ENCODE measurements at regions not wholly inside any gene's neighbourhood (a gene's known extent, or its start where the extent isn't known, plus 50 kb on each side); places are given as distances from the start of the nearest gene placed in this dataset.
A peak's percentile ranks its signal among the peaks of the same experiment; 100 is the strongest.

GRCh38 chr16:86798247-86799041 lies 220.1 kb downstream of the FOXL1 start:
- H3K27ac Mint-ChIP-seq = no peak overlapping the region
- no peak for ATAC-seq
- no peaks in the 10 kb centered on the region for H3K4me1 Mint-ChIP-seq (ENCODE audit: low read depth in 2 of 2)

GRCh38 chr16:86799367-86799766 lies 221.0 kb downstream of the FOXL1 start:
- DNase-seq (ENCODE audit: low spot score) = no peak
- Mint-ChIP-seq H3K9me3 (peaks cover 4% of the 10 kb centered on the region), H3K27ac (no peak overlapping the region), H3K36me3 (no peaks in the 10 kb centered on the region), H3K4me1 (ENCODE audit: low read depth in 2 of 2) (no peaks in the 10 kb centered on the region), H3K27me3 (peaks cover 22 to 30% of the 10 kb centered on the region in 2 donors), H3K4me3 (no peak overlapping the region)
- ATAC-seq = no peak

More at GRCh38 chr16:86798247-86799041, 220.1 kb downstream of the FOXL1 start:
- peaks cover 4% of the 10 kb centered on the region for H3K9me3 Mint-ChIP-seq
- no peaks in the 10 kb centered on the region for H3K36me3 Mint-ChIP-seq
- DNase-seq (ENCODE audit: low spot score) = no peak
- H3K4me3 Mint-ChIP-seq = no peak overlapping the region
- H3K27me3 Mint-ChIP-seq = peaks cover 22 to 30% of the 10 kb centered on the region in 2 donors

- no peak overlapping the region for H3K27ac Mint-ChIP-seq
- H3K9me3 Mint-ChIP-seq = peaks cover 4% of the 10 kb centered on the region
- no peak overlapping the region for H3K4me3 Mint-ChIP-seq
- peaks cover 19 to 32% of the 10 kb centered on the region in 2 donors for H3K27me3 Mint-ChIP-seq
- no peak for ATAC-seq
- DNase-seq (ENCODE audit: low spot score) = no peak
- no peaks in the 10 kb centered on the region for H3K36me3 Mint-ChIP-seq
- H3K4me1 Mint-ChIP-seq (ENCODE audit: low read depth in 2 of 2) = no peaks in the 10 kb centered on the region
Observed at GRCh38 chr16:86800894-86801293, 222.5 kb downstream of the FOXL1 start.

GRCh38 chr16:86802013-86802412 lies 223.7 kb downstream of the FOXL1 start:
- Mint-ChIP-seq H3K4me1 (ENCODE audit: low read depth in 2 of 2) (no peaks in the 10 kb centered on the region), H3K9me3 (peaks cover 4% of the 10 kb centered on the region), H3K36me3 (no peaks in the 10 kb centered on the region), H3K4me3 (no peak overlapping the region), H3K27ac (no peak overlapping the region), H3K27me3 (peaks cover 19 to 36% of the 10 kb centered on the region in 2 donors)
- no peak for ATAC-seq
- no peak for DNase-seq (ENCODE audit: low spot score)

GRCh38 chr16:86805188-86805587 lies 226.8 kb downstream of the FOXL1 start:
- Mint-ChIP-seq H3K9me3 (no peaks in the 10 kb centered on the region), H3K4me1 (ENCODE audit: low read depth in 2 of 2) (no peaks in the 10 kb centered on the region), H3K36me3 (no peaks in the 10 kb centered on the region), H3K27ac (no peak overlapping the region), H3K27me3 (peaks cover 13 to 19% of the 10 kb centered on the region in 2 donors), H3K4me3 (no peak overlapping the region)
- DNase-seq (ENCODE audit: low spot score) (no peak), ATAC-seq (no peak)

GRCh38 chr16:86806181-86806837 lies 228.0 kb downstream of the FOXL1 start:
- Mint-ChIP-seq H3K27me3 (peaks cover 12 to 14% of the 10 kb centered on the region in 2 donors), H3K9me3 (no peaks in the 10 kb centered on the region), H3K27ac (no peak overlapping the region), H3K4me1 (ENCODE audit: low read depth in 2 of 2) (no peaks in the 10 kb centered on the region), H3K4me3 (no peak overlapping the region), H3K36me3 (no peaks in the 10 kb centered on the region)
- ATAC-seq (no peak), DNase-seq (ENCODE audit: low spot score) (no peak)

- H3K4me3 Mint-ChIP-seq = no peak overlapping the region
- H3K27ac Mint-ChIP-seq = no peak overlapping the region
- no peaks in the 10 kb centered on the region for H3K36me3 Mint-ChIP-seq
- H3K4me1 Mint-ChIP-seq (ENCODE audit: low read depth in 2 of 2) = no peaks in the 10 kb centered on the region
- H3K9me3 Mint-ChIP-seq = no peaks in the 10 kb centered on the region
- ATAC-seq = no peak
- no peak for DNase-seq (ENCODE audit: low spot score)
- peaks cover 16 to 19% of the 10 kb centered on the region in 2 donors for H3K27me3 Mint-ChIP-seq
Observed at GRCh38 chr16:86806838-86807351, 228.5 kb downstream of the FOXL1 start.

GRCh38 chr16:86808863-86809444 lies 230.6 kb downstream of the FOXL1 start:
- Mint-ChIP-seq H3K4me1 (ENCODE audit: low read depth in 2 of 2) (no peaks in the 10 kb centered on the region), H3K27me3 (peaks cover 16 to 19% of the 10 kb centered on the region in 2 donors), H3K27ac (no peak overlapping the region), H3K36me3 (no peaks in the 10 kb centered on the region), H3K4me3 (no peak overlapping the region), H3K9me3 (no peaks in the 10 kb centered on the region)
- ATAC-seq (no peak), DNase-seq (ENCODE audit: low spot score) (no peak)

- Mint-ChIP-seq H3K27ac (no peak overlapping the region), H3K4me3 (no peak overlapping the region), H3K36me3 (no peaks in the 10 kb centered on the region), H3K4me1 (ENCODE audit: low read depth in 2 of 2) (no peaks in the 10 kb centered on the region), H3K27me3 (peaks cover 16 to 19% of the 10 kb centered on the region in 2 donors), H3K9me3 (no peaks in the 10 kb centered on the region)
- ATAC-seq = no peak
- no peak for DNase-seq (ENCODE audit: low spot score)
Observed at GRCh38 chr16:86809458-86809955, 231.2 kb downstream of the FOXL1 start.

- DNase-seq (ENCODE audit: low spot score) (no peak), ATAC-seq (no peak)
- Mint-ChIP-seq H3K27me3 (peaks cover 16 to 19% of the 10 kb centered on the region in 2 donors), H3K9me3 (no peaks in the 10 kb centered on the region), H3K4me3 (no peak overlapping the region), H3K4me1 (ENCODE audit: low read depth in 2 of 2) (no peaks in the 10 kb centered on the region), H3K27ac (no peak overlapping the region), H3K36me3 (no peaks in the 10 kb centered on the region)
Observed at GRCh38 chr16:86810062-86810461, 231.7 kb downstream of the FOXL1 start.

GRCh38 chr16:86812363-86812970 lies 234.1 kb downstream of the FOXL1 start:
- Mint-ChIP-seq H3K36me3 (no peaks in the 10 kb centered on the region), H3K27me3 (peaks cover 11 to 12% of the 10 kb centered on the region in 2 donors), H3K4me1 (ENCODE audit: low read depth in 2 of 2) (no peaks in the 10 kb centered on the region), H3K9me3 (no peaks in the 10 kb centered on the region), H3K27ac (no peak overlapping the region), H3K4me3 (no peak overlapping the region)
- no peak for DNase-seq (ENCODE audit: low spot score)
- peak in 1 of 2 donors; percentile 36 for ATAC-seq

- DNase-seq (ENCODE audit: low spot score) (no peak), ATAC-seq (no peak)
- H3K4me1 Mint-ChIP-seq (ENCODE audit: low read depth in 2 of 2) = no peaks in the 10 kb centered on the region
- H3K9me3 Mint-ChIP-seq = no peaks in the 10 kb centered on the region
- no peak overlapping the region for H3K4me3 Mint-ChIP-seq
- no peaks in the 10 kb centered on the region for H3K36me3 Mint-ChIP-seq
- H3K27ac Mint-ChIP-seq = no peak overlapping the region
- peaks cover 18 to 28% of the 10 kb centered on the region in 2 donors for H3K27me3 Mint-ChIP-seq
Observed at GRCh38 chr16:86814256-86814655, 235.9 kb downstream of the FOXL1 start.

- ATAC-seq (no peak), DNase-seq (ENCODE audit: low spot score) (no peak)
- no peaks in the 10 kb centered on the region for H3K9me3 Mint-ChIP-seq
- no peaks in the 10 kb centered on the region for H3K4me1 Mint-ChIP-seq (ENCODE audit: low read depth in 2 of 2)
- no peak overlapping the region for H3K4me3 Mint-ChIP-seq
- no peak overlapping the region for H3K27ac Mint-ChIP-seq
- H3K36me3 Mint-ChIP-seq = no peaks in the 10 kb centered on the region
- H3K27me3 Mint-ChIP-seq = peaks cover 22 to 23% of the 10 kb centered on the region in 2 donors
Observed at GRCh38 chr16:86816930-86817625, 238.7 kb downstream of the FOXL1 start.

All from natural killer cell treated with Interleukin-12 subunit alpha and Interleukin-12 subunit beta and Interleukin-15 and Interleukin-18, amount 100 ng/mL, for 72 hours (primary cell).